ENCODE measurements at regions not wholly inside any gene's neighbourhood (a gene's known extent, or its start where the extent isn't known, plus 50 kb on each side); places are given as distances from the start of the nearest gene placed in this dataset.

DNA sequence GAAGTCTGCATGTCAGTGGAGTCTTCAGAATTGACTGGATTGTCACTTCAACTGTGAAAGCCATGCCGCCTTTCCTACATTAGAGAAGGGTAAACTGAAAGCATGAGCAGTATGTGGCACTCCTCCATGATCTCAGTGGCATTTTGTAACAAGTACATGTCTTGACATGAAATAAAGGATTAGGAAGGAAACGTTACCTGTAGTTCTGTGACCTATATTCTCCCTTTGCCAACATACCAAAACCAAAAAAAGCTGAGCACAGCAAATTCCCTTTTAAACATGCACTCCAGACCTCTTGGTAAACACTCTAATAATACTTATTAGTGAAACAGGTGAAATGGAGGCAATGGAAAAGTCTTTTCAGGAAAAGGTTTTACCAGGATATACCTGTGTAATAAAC lies 344.2 kb downstream of the GRIA2 start:
- no peak overlapping the region for H3K27ac ChIP-seq (ENCODE audit: extremely low read depth, low read depth, low read length)
- no peaks in the 10 kb centered on the region for H3K4me1 ChIP-seq (ENCODE audit: control insufficient read depth, insufficient read depth, low read length)
- CTCF ChIA-PET, result no interaction called here
- H3K36me3 ChIP-seq (ENCODE audit: control insufficient read depth in 2 of 2, insufficient read depth in 1 of 2, low read length in 2 of 2), result no peaks in the 10 kb centered on the region
- POLR2A ChIA-PET, result no interaction called here
- TF ChIP-seq ZSCAN23 (tag by site-specific recombination; IDR thresholded peaks at IDR 0.05), result no peak
- TF ChIP-seq ZXDB (tag by site-specific recombination; IDR thresholded peaks at IDR 0.05), result no peak
- TF ChIP-seq ZNF555 (tag by site-specific recombination; conservative IDR thresholded peaks at IDR 0.05), result no peak
- TF ChIP-seq ZNF521 (tag by site-specific recombination; IDR thresholded peaks at IDR 0.05), result no peak
- no peak for TF ChIP-seq SALL2 (tag by site-specific recombination; IDR thresholded peaks at IDR 0.05; ENCODE audit: borderline replicate concordance)
- TF ChIP-seq ZNF544 (tag by site-specific recombination; IDR thresholded peaks at IDR 0.05), result no peak
- no peak for TF ChIP-seq ZBTB17 (tag by site-specific recombination; IDR thresholded peaks at IDR 0.05)
- no peak for TF ChIP-seq ZNF175 (tag by site-specific recombination; IDR thresholded peaks at IDR 0.05)
- TF ChIP-seq, protein P1, sequence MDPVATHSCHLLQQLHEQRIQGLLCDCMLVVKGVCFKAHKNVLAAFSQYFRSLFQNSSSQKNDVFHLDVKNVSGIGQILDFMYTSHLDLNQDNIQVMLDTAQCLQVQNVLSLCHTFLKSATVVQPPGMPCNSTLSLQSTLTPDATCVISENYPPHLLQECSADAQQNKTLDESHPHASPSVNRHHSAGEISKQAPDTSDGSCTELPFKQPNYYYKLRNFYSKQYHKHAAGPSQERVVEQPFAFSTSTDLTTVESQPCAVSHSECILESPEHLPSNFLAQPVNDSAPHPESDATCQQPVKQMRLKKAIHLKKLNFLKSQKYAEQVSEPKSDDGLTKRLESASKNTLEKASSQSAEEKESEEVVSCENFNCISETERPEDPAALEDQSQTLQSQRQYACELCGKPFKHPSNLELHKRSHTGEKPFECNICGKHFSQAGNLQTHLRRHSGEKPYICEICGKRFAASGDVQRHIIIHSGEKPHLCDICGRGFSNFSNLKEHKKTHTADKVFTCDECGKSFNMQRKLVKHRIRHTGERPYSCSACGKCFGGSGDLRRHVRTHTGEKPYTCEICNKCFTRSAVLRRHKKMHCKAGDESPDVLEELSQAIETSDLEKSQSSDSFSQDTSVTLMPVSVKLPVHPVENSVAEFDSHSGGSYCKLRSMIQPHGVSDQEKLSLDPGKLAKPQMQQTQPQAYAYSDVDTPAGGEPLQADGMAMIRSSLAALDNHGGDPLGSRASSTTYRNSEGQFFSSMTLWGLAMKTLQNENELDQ (tag by site-specific recombination; IDR thresholded peaks at IDR 0.05; ENCODE audit: low read depth), result no peak
- TF ChIP-seq RBAK (tag by site-specific recombination; IDR thresholded peaks at IDR 0.05), result no peak
- TF ChIP-seq, protein P2, sequence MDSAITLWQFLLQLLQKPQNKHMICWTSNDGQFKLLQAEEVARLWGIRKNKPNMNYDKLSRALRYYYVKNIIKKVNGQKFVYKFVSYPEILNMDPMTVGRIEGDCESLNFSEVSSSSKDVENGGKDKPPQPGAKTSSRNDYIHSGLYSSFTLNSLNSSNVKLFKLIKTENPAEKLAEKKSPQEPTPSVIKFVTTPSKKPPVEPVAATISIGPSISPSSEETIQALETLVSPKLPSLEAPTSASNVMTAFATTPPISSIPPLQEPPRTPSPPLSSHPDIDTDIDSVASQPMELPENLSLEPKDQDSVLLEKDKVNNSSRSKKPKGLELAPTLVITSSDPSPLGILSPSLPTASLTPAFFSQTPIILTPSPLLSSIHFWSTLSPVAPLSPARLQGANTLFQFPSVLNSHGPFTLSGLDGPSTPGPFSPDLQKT (IDR thresholded peaks at IDR 0.05; ENCODE audit: borderline replicate concordance, low read depth, low read length), result no peak
- no peak for TF ChIP-seq ZNF621 (tag by site-specific recombination; IDR thresholded peaks at IDR 0.05)
- TF ChIP-seq ZNF391 (tag by site-specific recombination; IDR thresholded peaks at IDR 0.05; ENCODE audit: borderline replicate concordance, low read depth), result no peak
- no peak for TF ChIP-seq ZNF670 (tag by site-specific recombination; IDR thresholded peaks at IDR 0.05; ENCODE audit: low read depth)
- H3K4me3 ChIP-seq (ENCODE audit: low read depth, low read length), result no peak overlapping the region
- no peaks in the 10 kb centered on the region for H3K9me3 ChIP-seq (ENCODE audit: control insufficient read depth, insufficient read depth, low read depth, low read length)

DNA sequence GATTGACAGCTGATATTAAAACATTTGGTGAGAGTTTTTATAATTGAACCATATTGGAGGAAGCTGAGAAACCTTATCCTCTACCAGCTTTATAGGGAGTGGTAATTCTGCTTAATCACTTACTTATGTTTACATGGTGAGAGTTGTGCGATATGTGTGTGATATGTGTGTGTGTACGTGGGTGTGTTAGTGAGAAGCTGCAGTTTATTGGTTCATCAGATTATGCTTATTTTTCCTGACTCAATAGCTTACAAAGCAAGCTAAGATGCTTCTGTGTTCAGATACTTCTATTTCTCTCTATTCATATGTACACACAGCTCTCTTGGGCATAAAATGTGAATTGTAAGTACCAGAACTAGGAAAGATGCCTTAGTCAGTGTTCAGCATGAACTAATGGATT lies 343.7 kb downstream of the GRIA2 start:
- Histone ChIP-seq H3K4me3 (ENCODE audit: low read depth, low read length) (no peak overlapping the region), H3K4me1 (ENCODE audit: control insufficient read depth, insufficient read depth, low read length) (no peaks in the 10 kb centered on the region), H3K36me3 (ENCODE audit: control insufficient read depth in 2 of 2, insufficient read depth in 1 of 2, low read length in 2 of 2) (no peaks in the 10 kb centered on the region), H3K27ac (ENCODE audit: extremely low read depth, low read depth, low read length) (no peak overlapping the region), H3K9me3 (ENCODE audit: control insufficient read depth, insufficient read depth, low read depth, low read length) (no peaks in the 10 kb centered on the region)
- ChIA-PET POLR2A (no interaction called here), CTCF (no interaction called here)
- TF ChIP-seq ZNF664 (tag by site-specific recombination; IDR thresholded peaks at IDR 0.05) (no peak), FEZF1 (tag by site-specific recombination; IDR thresholded peaks at IDR 0.05) (no peak), ZBTB20 (tag by site-specific recombination; IDR thresholded peaks at IDR 0.05) (no peak), ZNF580 (tag by site-specific recombination; IDR thresholded peaks at IDR 0.05) (no peak), ZNF513 (tag by site-specific recombination; IDR thresholded peaks at IDR 0.05) (no peak), EGR2 (tag by site-specific recombination; IDR thresholded peaks at IDR 0.05; ENCODE audit: low read depth) (no peak)
